Mesothelial cell of epicardium (in vitro differentiated cells): ENCODE measurements at regions not wholly inside any gene's neighbourhood (a gene's known extent, or its start where the extent isn't known, plus 50 kb on each side); places are given as distances from the start of the nearest gene placed in this dataset.

Experiments used
- DNase-seq, 2 experiments: peaks; one replicate each; pipeline ENCODE4 v3.0.0; 2021; ENCODE audit warnings: low spot score in 2 of 2; ENCODE audit not compliant: unreplicated experiment in 2 of 2
- H3K27ac Mint-ChIP-seq: 2 replicates; pipeline ENCODE4 v1.8.0; 2021; ENCODE audit warnings: mixed read lengths
- H3K27me3 Mint-ChIP-seq: 2 replicates; pipeline ENCODE4 v1.8.0; 2021; ENCODE audit warnings: low read depth, mixed read lengths
- H3K36me3 Mint-ChIP-seq: 2 replicates; pipeline ENCODE4 v1.8.0; 2021; ENCODE audit warnings: mixed read lengths
- H3K4me1 Mint-ChIP-seq: 2 replicates; pipeline ENCODE4 v1.8.0; 2021; ENCODE audit warnings: mixed read lengths
- H3K4me3 Mint-ChIP-seq: 2 replicates; pipeline ENCODE4 v1.8.0; 2021; ENCODE audit warnings: mild to moderate bottlenecking, moderate library complexity, mixed read lengths
- H3K9me3 Mint-ChIP-seq: 2 replicates; pipeline ENCODE4 v1.8.0; 2021; ENCODE audit warnings: mixed read lengths
- CTCF ChIP-seq: fragments of 200-600 bp; sonication (generic); IDR thresholded peaks from one replicate; pipeline ENCODE4 v1.5.0; 2021; ENCODE audit warnings: antibody characterized with exemption; ENCODE audit not compliant: unreplicated experiment

GRCh38 chr3:18885612-18886011, 262.7 kb upstream of the KCNH8 start:
- peaks cover 3% of the 10 kb centered on the region for H3K4me1 Mint-ChIP-seq
- H3K27ac Mint-ChIP-seq = no peak overlapping the region
- H3K27me3 Mint-ChIP-seq = no peaks in the 10 kb centered on the region
- DNase-seq = no peak
- no peak for TF ChIP-seq CTCF
- no peaks in the 10 kb centered on the region for H3K36me3 Mint-ChIP-seq
- H3K4me3 Mint-ChIP-seq = no peak overlapping the region
- peaks cover 10% of the 10 kb centered on the region for H3K9me3 Mint-ChIP-seq

DNA sequence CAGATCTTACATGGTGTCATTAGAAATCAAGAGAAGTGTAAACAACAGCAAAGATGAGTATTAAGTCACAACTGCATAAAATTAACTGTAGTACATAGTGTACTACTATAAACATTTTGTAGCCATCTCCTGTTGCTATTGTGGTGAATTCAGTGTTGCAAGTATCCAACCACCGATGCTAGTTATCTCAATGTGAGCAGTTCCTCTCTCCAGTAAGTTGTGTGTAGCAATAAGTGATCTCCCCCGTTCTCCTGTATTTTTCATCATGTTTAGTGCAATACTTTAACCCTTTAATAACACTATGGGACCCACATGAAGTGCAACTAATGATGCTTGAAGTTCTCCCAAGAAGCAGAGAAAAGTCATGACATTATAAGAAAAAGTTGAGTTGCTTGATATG, 264.7 kb upstream of the KCNH8 start:
- peaks cover 10% of the 10 kb centered on the region for H3K9me3 Mint-ChIP-seq
- no peak overlapping the region for H3K4me3 Mint-ChIP-seq
- no peaks in the 10 kb centered on the region for H3K27me3 Mint-ChIP-seq
- DNase-seq = no peak
- no peak for TF ChIP-seq CTCF
- peaks cover 3% of the 10 kb centered on the region for H3K4me1 Mint-ChIP-seq
- no peaks in the 10 kb centered on the region for H3K36me3 Mint-ChIP-seq
- no peak overlapping the region for H3K27ac Mint-ChIP-seq

DNA sequence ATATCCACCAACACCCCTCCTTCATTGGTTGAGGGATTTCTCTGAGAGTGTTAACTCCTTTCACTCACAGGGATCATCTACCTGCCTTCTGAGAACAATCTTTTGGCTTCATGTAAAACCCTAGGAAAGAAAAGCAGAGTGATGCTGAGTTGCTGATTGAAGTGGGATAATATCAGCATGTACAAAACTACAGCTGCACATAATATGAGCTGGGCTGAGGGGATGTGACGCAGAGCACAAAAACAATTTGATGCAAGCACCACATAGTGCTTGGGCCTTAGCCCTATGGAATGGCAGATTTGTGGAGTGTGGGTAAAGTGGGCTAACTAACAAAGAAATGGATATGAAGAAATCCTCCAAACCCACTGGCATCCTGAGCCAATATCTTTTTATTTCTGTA, 267.6 kb upstream of the KCNH8 start:
- Mint-ChIP-seq H3K9me3 (peaks cover 6% of the 10 kb centered on the region), H3K27ac (no peak overlapping the region), H3K4me1 (no peaks in the 10 kb centered on the region), H3K4me3 (no peak overlapping the region), H3K27me3 (no peaks in the 10 kb centered on the region), H3K36me3 (no peaks in the 10 kb centered on the region)
- TF ChIP-seq CTCF = no peak
- DNase-seq = no peak

DNA sequence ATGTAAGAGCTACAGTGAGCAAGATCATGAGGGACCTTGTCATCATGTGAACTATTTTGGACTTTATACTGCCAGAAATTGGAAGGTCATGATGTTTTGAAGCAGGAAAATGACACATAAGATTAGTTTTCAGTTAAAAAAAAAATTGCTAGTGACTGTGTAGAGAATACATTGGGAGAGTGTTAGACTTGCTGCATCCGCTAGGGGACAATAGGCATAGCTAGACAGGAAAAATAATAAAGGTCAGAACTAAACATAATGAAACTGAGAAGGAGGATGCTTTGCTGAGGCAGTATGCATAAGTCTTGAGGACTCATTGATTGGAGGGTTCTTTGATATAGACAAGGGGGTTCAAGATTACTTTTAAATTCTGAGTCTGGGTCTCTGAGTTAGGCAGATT, 275.8 kb upstream of the KCNH8 start:
- no peaks in the 10 kb centered on the region for H3K36me3 Mint-ChIP-seq
- no peak for DNase-seq
- H3K27ac Mint-ChIP-seq = no peak overlapping the region
- H3K9me3 Mint-ChIP-seq = no peaks in the 10 kb centered on the region
- TF ChIP-seq CTCF = no peak
- no peaks in the 10 kb centered on the region for H3K27me3 Mint-ChIP-seq
- H3K4me3 Mint-ChIP-seq = no peak overlapping the region
- no peaks in the 10 kb centered on the region for H3K4me1 Mint-ChIP-seq

DNA sequence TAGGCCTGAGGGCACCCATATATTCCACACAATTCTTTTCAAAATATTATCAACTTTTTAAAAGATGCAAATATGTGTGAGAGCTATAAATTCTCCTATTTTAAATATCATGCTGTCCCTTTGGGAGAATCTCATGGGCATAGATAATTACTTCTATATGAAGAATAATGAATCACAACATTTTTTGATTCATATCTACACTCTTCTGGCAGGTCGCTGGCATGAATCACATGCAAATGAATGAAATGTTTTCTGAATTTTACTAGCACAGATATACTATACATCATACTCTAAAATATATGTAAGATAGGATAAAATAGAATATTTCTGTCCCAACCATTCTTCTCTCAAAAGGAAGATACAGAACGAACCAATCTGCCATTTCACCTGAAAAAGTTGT, 277.7 kb upstream of the KCNH8 start:
- no peak for TF ChIP-seq CTCF
- no peaks in the 10 kb centered on the region for H3K9me3 Mint-ChIP-seq

DNA sequence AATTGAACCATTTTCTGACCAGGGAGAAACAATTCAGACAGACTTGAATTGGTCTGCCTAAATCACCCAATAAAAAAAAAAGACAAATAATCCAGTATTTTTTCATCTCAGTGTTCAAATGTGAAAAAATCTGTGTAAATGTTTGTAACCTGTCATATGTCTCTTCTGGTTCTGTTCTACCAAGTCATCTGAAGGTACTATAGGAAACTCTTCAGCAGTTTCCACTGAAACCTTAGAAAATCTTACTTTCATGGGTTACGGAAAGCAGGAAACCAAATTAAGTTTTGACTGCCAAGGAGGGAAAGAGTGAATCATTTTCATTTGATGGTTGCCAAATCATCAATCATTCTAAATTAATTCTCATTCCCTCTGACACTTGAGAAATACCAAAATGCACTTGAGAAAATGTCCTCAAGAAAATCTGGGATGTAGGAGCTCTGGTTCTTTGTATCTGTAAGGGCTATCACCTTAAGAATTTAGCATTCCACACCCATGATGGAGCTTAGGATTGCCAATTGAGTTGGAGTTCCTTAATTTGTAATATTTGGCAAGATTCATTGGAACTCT, 278.2 kb upstream of the KCNH8 start:
- no peaks in the 10 kb centered on the region for H3K4me1 Mint-ChIP-seq
- no peak for DNase-seq
- H3K36me3 Mint-ChIP-seq = no peaks in the 10 kb centered on the region
- TF ChIP-seq CTCF = no peak
- H3K27me3 Mint-ChIP-seq = no peaks in the 10 kb centered on the region
- no peak overlapping the region for H3K4me3 Mint-ChIP-seq
- no peaks in the 10 kb centered on the region for H3K9me3 Mint-ChIP-seq
- H3K27ac Mint-ChIP-seq = no peak overlapping the region

More for the DNA sequence above, 277.7 kb upstream of the KCNH8 start:
- Mint-ChIP-seq H3K27me3 (no peaks in the 10 kb centered on the region), H3K4me1 (no peaks in the 10 kb centered on the region), H3K27ac (no peak overlapping the region), H3K36me3 (no peaks in the 10 kb centered on the region), H3K4me3 (no peak overlapping the region)
- no peak for DNase-seq
